ENCODE measurements at regions not wholly inside any gene's neighbourhood (a gene's known extent, or its start where the extent isn't known, plus 50 kb on each side); places are given as distances from the start of the nearest gene placed in this dataset.

GRCh38 chr3:40915346-40915865 is 283.9 kb upstream of the CTNNB1 start:
- Histone ChIP-seq H3K4me3 (ENCODE audit: low read length) (no peak overlapping the region), H3K27ac (ENCODE audit: low read length) (no peak overlapping the region), H3K27me3 (ENCODE audit: control insufficient read depth, insufficient read depth, low read length) (no peaks in the 10 kb centered on the region), H3K9me3 (replicated peaks; ENCODE audit: control insufficient read depth, low read depth, low read length) (no peaks in the 10 kb centered on the region), H3K36me3 (ENCODE audit: control insufficient read depth, insufficient read depth, low read length) (no peaks in the 10 kb centered on the region), H3K4me1 (ENCODE audit: control insufficient read depth, insufficient read depth, low read length) (peaks cover 17% of the 10 kb centered on the region)
- DNase-seq, result peak; percentile 68
- 63% methylated on average over 6 of the region's 6 CpGs for WGBS (ENCODE audit: insufficient coverage)

- no peaks in the 10 kb centered on the region for H3K27me3 ChIP-seq (ENCODE audit: control insufficient read depth, insufficient read depth, low read length)
- peaks cover under 1% of the 10 kb centered on the region for H3K4me1 ChIP-seq (ENCODE audit: control insufficient read depth, insufficient read depth, low read length)
- no peak overlapping the region for H3K27ac ChIP-seq (ENCODE audit: low read length)
- H3K9me3 ChIP-seq (replicated peaks; ENCODE audit: control insufficient read depth, low read depth, low read length), result no peaks in the 10 kb centered on the region
- 56% methylated on average over 1 of the region's 2 CpGs for WGBS (ENCODE audit: insufficient coverage)
- no peak overlapping the region for H3K4me3 ChIP-seq (ENCODE audit: low read length)
- no peak for DNase-seq
- H3K36me3 ChIP-seq (ENCODE audit: control insufficient read depth, insufficient read depth, low read length), result no peaks in the 10 kb centered on the region
Measured at GRCh38 chr3:40920041-40920440, 279.3 kb upstream of the CTNNB1 start.

- Histone ChIP-seq H3K4me1 (ENCODE audit: control insufficient read depth, insufficient read depth, low read length) (no peaks in the 10 kb centered on the region), H3K27ac (ENCODE audit: low read length) (no peak overlapping the region), H3K27me3 (ENCODE audit: control insufficient read depth, insufficient read depth, low read length) (no peaks in the 10 kb centered on the region), H3K4me3 (ENCODE audit: low read length) (no peak overlapping the region), H3K36me3 (ENCODE audit: control insufficient read depth, insufficient read depth, low read length) (no peaks in the 10 kb centered on the region), H3K9me3 (replicated peaks; ENCODE audit: control insufficient read depth, low read depth, low read length) (no peaks in the 10 kb centered on the region)
- WGBS (ENCODE audit: insufficient coverage), result 100% methylated on average over 1 of the region's 3 CpGs
- DNase-seq, result no peak
Measured at GRCh38 chr3:40921251-40921650, 278.1 kb upstream of the CTNNB1 start.

- WGBS (ENCODE audit: insufficient coverage), result no CpG with 5 or more reads among the region's 4 CpGs
- no peak for DNase-seq
- H3K36me3 ChIP-seq (ENCODE audit: control insufficient read depth, insufficient read depth, low read length), result no peaks in the 10 kb centered on the region
- no peaks in the 10 kb centered on the region for H3K27me3 ChIP-seq (ENCODE audit: control insufficient read depth, insufficient read depth, low read length)
- H3K4me1 ChIP-seq (ENCODE audit: control insufficient read depth, insufficient read depth, low read length), result no peaks in the 10 kb centered on the region
- H3K9me3 ChIP-seq (replicated peaks; ENCODE audit: control insufficient read depth, low read depth, low read length), result no peaks in the 10 kb centered on the region
- no peak overlapping the region for H3K4me3 ChIP-seq (ENCODE audit: low read length)
- H3K27ac ChIP-seq (ENCODE audit: low read length), result no peak overlapping the region
Measured at GRCh38 chr3:40923143-40923542, 276.2 kb upstream of the CTNNB1 start.

DNA sequence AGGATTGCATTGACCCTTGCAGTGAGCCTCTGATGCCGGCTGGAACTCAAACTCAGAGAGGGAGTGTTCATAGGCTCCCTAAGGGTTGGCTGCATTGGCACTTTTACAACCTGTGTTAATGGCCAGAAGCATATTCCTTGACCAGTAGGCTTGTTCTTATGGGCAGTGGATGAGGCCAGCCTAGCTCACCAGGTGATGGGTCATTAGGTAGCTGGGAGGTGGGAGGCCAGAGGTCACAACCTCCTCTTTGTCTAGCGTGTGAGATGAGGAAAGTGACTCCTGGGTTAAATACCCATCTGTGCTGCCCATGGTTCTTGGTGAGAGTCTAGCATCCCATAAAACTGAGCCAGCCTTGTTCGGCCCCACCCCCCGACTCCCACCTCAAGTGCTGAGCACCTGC is 275.7 kb upstream of the CTNNB1 start:
- Histone ChIP-seq H3K9me3 (replicated peaks; ENCODE audit: control insufficient read depth, low read depth, low read length) (no peaks in the 10 kb centered on the region), H3K36me3 (ENCODE audit: control insufficient read depth, insufficient read depth, low read length) (no peaks in the 10 kb centered on the region), H3K27ac (ENCODE audit: low read length) (no peak overlapping the region), H3K4me3 (ENCODE audit: low read length) (no peak overlapping the region), H3K4me1 (ENCODE audit: control insufficient read depth, insufficient read depth, low read length) (no peaks in the 10 kb centered on the region), H3K27me3 (ENCODE audit: control insufficient read depth, insufficient read depth, low read length) (no peaks in the 10 kb centered on the region)
- no peak for DNase-seq
- 67% methylated on average over 3 of the region's 4 CpGs for WGBS (ENCODE audit: insufficient coverage)

GRCh38 chr3:40924559-40925141 is 274.7 kb upstream of the CTNNB1 start:
- no CpG with 5 or more reads among the region's 3 CpGs for WGBS (ENCODE audit: insufficient coverage)
- no peaks in the 10 kb centered on the region for H3K27me3 ChIP-seq (ENCODE audit: control insufficient read depth, insufficient read depth, low read length)
- H3K36me3 ChIP-seq (ENCODE audit: control insufficient read depth, insufficient read depth, low read length), result no peaks in the 10 kb centered on the region
- H3K4me1 ChIP-seq (ENCODE audit: control insufficient read depth, insufficient read depth, low read length), result no peaks in the 10 kb centered on the region
- no peak overlapping the region for H3K4me3 ChIP-seq (ENCODE audit: low read length)
- H3K9me3 ChIP-seq (replicated peaks; ENCODE audit: control insufficient read depth, low read depth, low read length), result no peaks in the 10 kb centered on the region
- H3K27ac ChIP-seq (ENCODE audit: low read length), result no peak overlapping the region
- no peak for DNase-seq

- no peak for DNase-seq
- no CpG with 5 or more reads among the region's 3 CpGs for WGBS (ENCODE audit: insufficient coverage)
- no peak overlapping the region for H3K27ac ChIP-seq (ENCODE audit: low read length)
- H3K4me1 ChIP-seq (ENCODE audit: control insufficient read depth, insufficient read depth, low read length), result peaks cover 1% of the 10 kb centered on the region
- no peaks in the 10 kb centered on the region for H3K9me3 ChIP-seq (replicated peaks; ENCODE audit: control insufficient read depth, low read depth, low read length)
- H3K4me3 ChIP-seq (ENCODE audit: low read length), result no peak overlapping the region
- no peaks in the 10 kb centered on the region for H3K27me3 ChIP-seq (ENCODE audit: control insufficient read depth, insufficient read depth, low read length)
- H3K36me3 ChIP-seq (ENCODE audit: control insufficient read depth, insufficient read depth, low read length), result no peaks in the 10 kb centered on the region
Measured at GRCh38 chr3:40925231-40925630, 274.1 kb upstream of the CTNNB1 start.

DNA sequence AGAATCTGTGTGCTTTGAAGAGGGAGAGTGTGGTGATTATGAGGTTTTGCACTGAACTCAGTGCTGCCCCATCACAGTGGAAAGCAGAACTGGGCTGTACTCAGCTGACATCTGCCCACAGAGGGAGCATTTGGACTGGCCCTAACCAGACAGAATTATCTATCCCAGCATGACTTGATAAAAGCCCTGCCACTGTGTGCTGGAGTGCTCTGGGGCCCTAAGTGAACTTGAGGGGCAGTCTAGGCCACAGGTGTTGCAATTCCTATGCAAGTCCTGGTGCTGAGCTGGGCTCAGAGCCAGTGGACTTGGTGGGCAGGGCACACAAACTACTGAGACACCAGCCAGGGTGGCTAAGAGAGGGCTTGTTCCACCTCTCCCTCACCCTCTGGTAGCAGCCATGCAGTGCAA is 269.2 kb upstream of the CTNNB1 start:
- Histone ChIP-seq H3K27me3 (ENCODE audit: control insufficient read depth, insufficient read depth, low read length) (no peaks in the 10 kb centered on the region), H3K9me3 (replicated peaks; ENCODE audit: control insufficient read depth, low read depth, low read length) (no peaks in the 10 kb centered on the region), H3K27ac (ENCODE audit: low read length) (no peak overlapping the region), H3K4me3 (ENCODE audit: low read length) (no peak overlapping the region), H3K36me3 (ENCODE audit: control insufficient read depth, insufficient read depth, low read length) (no peaks in the 10 kb centered on the region), H3K4me1 (ENCODE audit: control insufficient read depth, insufficient read depth, low read length) (peaks cover 2% of the 10 kb centered on the region)
- DNase-seq, result peak; percentile 18

DNA sequence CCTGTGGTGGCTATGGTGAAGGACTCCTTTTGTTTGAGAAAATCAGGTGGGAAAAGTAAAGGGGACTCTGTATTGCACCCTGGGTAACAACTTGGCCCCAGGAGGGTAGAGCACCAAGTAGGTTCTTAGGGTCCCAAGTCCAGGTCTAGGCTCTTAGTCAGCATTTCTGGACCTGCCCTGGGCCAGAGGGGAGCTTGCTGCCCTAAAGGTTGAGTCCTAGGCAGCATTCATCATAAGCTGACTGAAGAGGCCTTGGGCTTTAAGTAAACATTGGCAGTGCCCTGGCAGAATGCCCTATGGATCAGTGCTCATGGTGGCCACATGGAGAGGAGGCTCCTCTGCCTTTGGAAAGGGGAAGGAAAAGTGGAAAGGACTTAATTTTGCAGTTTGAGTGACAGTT is 268.5 kb upstream of the CTNNB1 start:
- Histone ChIP-seq H3K4me1 (ENCODE audit: control insufficient read depth, insufficient read depth, low read length) (peaks cover 2% of the 10 kb centered on the region), H3K27me3 (ENCODE audit: control insufficient read depth, insufficient read depth, low read length) (no peaks in the 10 kb centered on the region)

GRCh38 chr3:40938591-40938990 is 260.7 kb upstream of the CTNNB1 start:
- DNase-seq, result no peak
- no peak overlapping the region for H3K4me3 ChIP-seq (ENCODE audit: low read length)
- H3K36me3 ChIP-seq (ENCODE audit: control insufficient read depth, insufficient read depth, low read length), result no peaks in the 10 kb centered on the region
- no peak overlapping the region for H3K27ac ChIP-seq (ENCODE audit: low read length)
- no peaks in the 10 kb centered on the region for H3K27me3 ChIP-seq (ENCODE audit: control insufficient read depth, insufficient read depth, low read length)
- no peaks in the 10 kb centered on the region for H3K9me3 ChIP-seq (replicated peaks; ENCODE audit: control insufficient read depth, low read depth, low read length)
- peaks cover 9% of the 10 kb centered on the region for H3K4me1 ChIP-seq (ENCODE audit: control insufficient read depth, insufficient read depth, low read length)
- WGBS (ENCODE audit: insufficient coverage), result 63% methylated on average over 2 of the region's 3 CpGs

More for the DNA sequence above, 268.5 kb upstream of the CTNNB1 start:
- Histone ChIP-seq H3K36me3 (ENCODE audit: control insufficient read depth, insufficient read depth, low read length) (no peaks in the 10 kb centered on the region), H3K9me3 (replicated peaks; ENCODE audit: control insufficient read depth, low read depth, low read length) (no peaks in the 10 kb centered on the region), H3K27ac (ENCODE audit: low read length) (no peak overlapping the region), H3K4me3 (ENCODE audit: low read length) (no peak overlapping the region)
- DNase-seq, result no peak

Measured in muscle of leg (tissue), 3 donors.